ENCODE measurements at regions not wholly inside any gene's neighbourhood (a gene's known extent, or its start where the extent isn't known, plus 50 kb on each side); places are given as distances from the start of the nearest gene placed in this dataset.

DNA sequence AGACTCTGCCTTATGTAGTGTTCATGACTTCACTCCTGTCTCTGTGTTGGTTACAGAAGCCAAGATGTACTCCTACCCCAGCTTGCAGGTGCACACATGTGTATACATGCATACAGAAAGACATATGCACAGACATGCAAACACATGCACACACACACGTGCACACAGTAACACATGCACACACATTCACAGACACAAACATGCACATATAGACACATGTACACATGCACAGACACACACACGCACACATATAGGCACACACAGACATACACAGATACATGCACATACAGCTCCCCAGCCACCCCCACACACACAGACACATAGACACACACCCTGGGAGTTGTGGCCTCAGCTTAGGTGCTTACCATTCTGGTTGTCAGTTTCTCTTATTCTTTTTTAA lies 362.6 kb upstream of the C1orf174 start:
- ATAC-seq (no peak), DNase-seq (no peak)
- Mint-ChIP-seq H3K9me3 (peaks cover 14 to 26% of the 10 kb centered on the region in 2 donors), H3K4me1 (no peaks in the 10 kb centered on the region), H3K4me3 (no peak overlapping the region), H3K27me3 (peaks cover 24% of the 10 kb centered on the region), H3K27ac (no peak overlapping the region)

DNA sequence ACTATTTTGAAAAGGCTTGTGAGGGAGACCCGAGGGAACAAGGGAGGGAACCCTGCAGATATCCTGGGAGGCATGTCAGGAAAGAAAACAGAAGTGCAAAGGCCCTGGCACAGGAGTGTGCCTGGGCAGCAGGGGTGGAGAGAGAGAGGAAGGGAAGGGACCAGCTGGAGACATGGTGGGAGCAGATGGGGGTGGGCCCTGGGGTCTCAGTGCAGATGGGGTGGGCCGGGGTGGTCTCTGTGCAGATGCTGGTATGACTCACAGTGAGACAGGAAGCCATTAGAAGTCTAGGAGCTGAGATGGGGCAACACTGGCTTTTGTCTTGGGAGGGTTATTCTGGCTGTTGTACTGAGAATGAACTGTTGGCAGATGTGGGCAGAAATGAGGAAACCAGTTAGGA lies 363.6 kb upstream of the C1orf174 start:
- Mint-ChIP-seq H3K27ac (no peak overlapping the region), H3K4me1 (no peaks in the 10 kb centered on the region), H3K4me3 (no peak overlapping the region), H3K27me3 (peaks cover 24% of the 10 kb centered on the region), H3K9me3 (peaks cover 8 to 16% of the 10 kb centered on the region in 2 donors)
- ATAC-seq (no peak), DNase-seq (no peak)

GRCh38 chr1:4265836-4266235 lies 365.8 kb upstream of the C1orf174 start:
- ATAC-seq (no peak), DNase-seq (no peak)
- Mint-ChIP-seq H3K4me3 (no peak overlapping the region), H3K27me3 (peaks cover 30% of the 10 kb centered on the region), H3K9me3 (peaks cover 2 to 4% of the 10 kb centered on the region in 2 donors), H3K27ac (no peak overlapping the region), H3K4me1 (no peaks in the 10 kb centered on the region)

DNA sequence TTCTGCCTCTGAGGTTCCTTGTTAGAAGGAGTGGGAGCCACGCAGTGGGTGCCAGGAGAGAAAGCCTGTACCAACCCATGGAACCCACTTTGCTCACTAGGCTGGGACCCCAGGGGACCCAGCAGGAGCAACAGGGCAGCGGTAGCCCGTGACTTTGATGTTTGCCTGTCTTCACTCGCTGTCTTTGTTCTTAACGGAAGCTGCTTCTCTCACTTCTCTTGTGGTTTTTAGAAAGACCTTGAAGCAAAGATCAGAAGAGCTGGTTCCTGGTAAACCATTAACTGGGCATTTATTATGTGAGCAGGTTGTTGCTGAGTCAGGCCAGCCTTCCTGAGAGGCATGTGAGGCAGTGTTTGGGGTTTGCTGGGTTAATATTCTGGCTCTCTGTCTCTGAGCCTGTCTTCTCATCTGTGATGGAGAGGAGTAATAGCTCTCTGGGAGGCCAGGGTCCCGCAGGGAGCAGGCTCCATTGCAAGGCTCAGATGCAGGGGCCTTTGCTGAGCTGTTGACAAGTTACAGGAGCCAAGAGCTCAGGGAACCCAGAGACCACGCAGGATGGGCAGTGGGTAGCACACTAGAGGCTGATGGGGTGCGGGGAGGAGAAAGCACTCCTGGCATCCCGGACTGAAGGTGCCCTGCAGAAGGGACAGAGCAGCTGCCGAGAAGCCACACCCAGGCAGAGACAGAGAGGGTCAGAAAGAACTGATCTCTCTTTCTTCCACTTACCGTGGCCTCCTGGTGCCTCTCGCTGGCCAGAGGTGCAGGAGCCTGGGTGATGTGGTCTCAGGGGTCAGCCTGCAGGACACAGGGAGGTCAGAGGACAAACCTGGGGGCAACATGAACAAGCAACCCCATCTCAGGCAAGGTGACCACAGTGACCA lies 367.5 kb upstream of the C1orf174 start:
- DNase-seq (no peak), ATAC-seq (peak; percentile 52)
- H3K27ac Mint-ChIP-seq: no peak overlapping the region
- peaks cover 40% of the 10 kb centered on the region for H3K27me3 Mint-ChIP-seq
- H3K4me3 Mint-ChIP-seq: no peak overlapping the region
- H3K4me1 Mint-ChIP-seq: no peaks in the 10 kb centered on the region
- no peaks in the 10 kb centered on the region for H3K9me3 Mint-ChIP-seq

DNA sequence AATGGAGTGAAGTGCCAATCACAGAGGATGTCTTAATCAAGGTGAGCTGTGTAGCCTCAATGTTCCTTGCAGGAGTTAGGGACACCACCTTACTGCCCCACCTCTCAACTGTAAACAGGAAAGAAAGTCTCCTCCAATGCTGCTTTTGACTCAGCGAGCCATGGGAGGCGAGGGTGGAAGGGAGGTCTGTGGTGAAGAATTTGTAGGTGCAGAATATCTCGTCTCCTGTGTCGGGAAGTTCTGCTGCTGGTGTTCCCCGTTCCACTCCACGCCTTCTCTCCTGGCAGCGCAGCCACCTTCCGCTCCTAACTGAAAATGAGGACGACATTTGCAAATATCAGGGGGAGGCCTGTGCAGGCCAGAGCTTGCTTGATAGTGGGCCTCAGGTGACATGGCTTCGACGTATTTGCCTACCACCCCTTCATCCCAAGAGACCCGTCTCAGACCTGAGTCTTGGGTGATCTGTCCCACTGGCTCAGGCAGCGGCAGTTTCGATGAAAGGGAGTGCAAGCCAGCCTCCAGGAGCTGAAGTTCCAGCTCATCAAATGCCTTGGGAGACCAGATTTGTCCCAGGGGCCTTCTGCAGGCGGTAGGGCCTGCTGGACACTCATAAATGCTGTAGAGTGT lies 368.3 kb upstream of the C1orf174 start:
- DNase-seq (no peak), ATAC-seq (no peak)
- Mint-ChIP-seq H3K27me3 (peaks cover 33% of the 10 kb centered on the region), H3K27ac (no peak overlapping the region), H3K9me3 (no peaks in the 10 kb centered on the region), H3K4me1 (no peaks in the 10 kb centered on the region), H3K4me3 (no peak overlapping the region)

DNA sequence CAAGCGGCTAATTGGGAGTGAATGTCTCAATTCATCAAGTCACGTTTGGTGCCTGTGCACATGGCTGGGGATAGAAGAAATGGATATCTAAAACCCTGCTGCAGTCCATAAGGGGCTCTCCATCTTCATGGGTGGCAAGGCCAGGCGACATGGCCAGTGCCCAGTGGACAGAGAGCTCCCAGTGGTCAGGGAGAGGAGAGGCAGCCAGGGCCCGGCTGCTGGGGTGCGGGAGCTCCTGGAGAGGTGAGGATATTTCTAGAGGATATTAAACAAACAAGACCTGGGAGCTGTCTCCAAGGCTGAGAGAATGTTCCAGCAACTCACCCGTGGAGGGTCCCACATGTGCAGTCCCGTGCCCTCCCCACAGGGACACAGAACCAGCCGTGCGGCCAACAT lies 368.8 kb upstream of the C1orf174 start:
- Mint-ChIP-seq H3K27me3 (peaks cover 28% of the 10 kb centered on the region), H3K4me3 (no peak overlapping the region), H3K27ac (no peak overlapping the region), H3K4me1 (no peaks in the 10 kb centered on the region), H3K9me3 (no peaks in the 10 kb centered on the region)
- ATAC-seq (no peak), DNase-seq (no peak)

DNA sequence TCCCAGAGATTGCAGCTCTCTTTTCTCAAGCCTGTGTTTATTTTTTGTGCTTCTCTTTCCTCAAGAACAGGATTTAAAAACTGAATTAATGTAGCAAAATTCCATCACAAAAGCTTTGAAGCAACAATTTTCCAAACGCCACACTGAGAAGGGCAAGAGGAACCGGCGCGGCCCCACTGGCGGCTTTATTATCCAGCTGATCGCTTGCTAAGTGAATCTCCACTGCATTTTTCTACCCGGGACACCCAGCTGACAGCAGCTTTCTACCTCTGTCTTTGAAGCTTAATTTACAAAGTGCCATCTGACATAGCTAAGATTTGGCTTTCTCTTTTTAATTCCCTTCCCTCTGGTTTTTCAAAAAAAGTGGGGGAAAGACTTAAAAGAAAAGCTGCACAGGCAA lies 369.3 kb upstream of the C1orf174 start:
- Mint-ChIP-seq H3K4me3 (no peak overlapping the region), H3K9me3 (no peaks in the 10 kb centered on the region), H3K27me3 (peaks cover 24% of the 10 kb centered on the region), H3K4me1 (no peaks in the 10 kb centered on the region), H3K27ac (no peak overlapping the region)
- ATAC-seq (no peak), DNase-seq (no peak)

DNA sequence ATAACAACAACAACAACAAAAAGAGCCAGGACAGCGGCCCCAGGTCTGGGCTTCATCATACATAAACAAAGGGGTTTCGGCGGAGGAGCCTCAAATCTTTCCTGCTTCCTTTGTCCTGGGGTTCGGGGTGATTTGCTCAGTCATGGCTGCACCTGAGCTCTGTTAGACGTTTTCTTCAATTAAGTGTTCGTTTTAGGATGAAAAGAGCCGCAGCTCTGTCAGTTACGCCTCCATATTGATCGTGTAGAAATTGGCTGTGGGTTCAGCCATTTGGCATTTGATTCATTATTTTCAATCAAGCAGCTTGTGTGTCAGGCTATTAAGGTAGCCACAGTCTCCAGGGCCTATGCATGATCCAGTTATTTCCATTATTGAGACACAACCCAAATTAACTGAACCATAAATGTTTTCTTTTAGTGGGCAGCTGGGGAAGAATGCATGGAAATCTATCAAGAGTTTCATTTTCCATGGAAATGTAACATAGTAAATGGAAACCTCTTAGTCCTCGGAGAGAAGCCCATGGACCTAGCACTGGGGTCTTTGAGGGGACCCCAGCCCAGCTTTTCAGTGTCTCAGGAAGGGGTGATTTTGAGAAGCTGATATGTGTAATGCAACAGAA lies 370.0 kb upstream of the C1orf174 start:
- no peak overlapping the region for H3K4me3 Mint-ChIP-seq
- no peaks in the 10 kb centered on the region for H3K9me3 Mint-ChIP-seq
- no peak overlapping the region for H3K27ac Mint-ChIP-seq
- DNase-seq (no peak), ATAC-seq (no peak)
- peaks cover 30% of the 10 kb centered on the region for H3K27me3 Mint-ChIP-seq
- H3K4me1 Mint-ChIP-seq: no peaks in the 10 kb centered on the region

GRCh38 chr1:4270651-4271337 lies 370.7 kb upstream of the C1orf174 start:
- peaks cover 0 to 3% of the 10 kb centered on the region in 2 donors for H3K9me3 Mint-ChIP-seq
- no peak for DNase-seq
- H3K4me3 Mint-ChIP-seq: no peak overlapping the region
- peaks cover 37% of the 10 kb centered on the region for H3K27me3 Mint-ChIP-seq
- no peak for ATAC-seq
- H3K4me1 Mint-ChIP-seq: no peaks in the 10 kb centered on the region
- no peak overlapping the region for H3K27ac Mint-ChIP-seq

GRCh38 chr1:4271338-4271998 lies 371.4 kb upstream of the C1orf174 start:
- H3K9me3 Mint-ChIP-seq: peaks cover 0 to 8% of the 10 kb centered on the region in 2 donors
- DNase-seq (no peak), ATAC-seq (no peak)
- no peaks in the 10 kb centered on the region for H3K4me1 Mint-ChIP-seq
- H3K27ac Mint-ChIP-seq: no peak overlapping the region
- no peak overlapping the region for H3K4me3 Mint-ChIP-seq
- H3K27me3 Mint-ChIP-seq: peaks cover 44% of the 10 kb centered on the region

DNA sequence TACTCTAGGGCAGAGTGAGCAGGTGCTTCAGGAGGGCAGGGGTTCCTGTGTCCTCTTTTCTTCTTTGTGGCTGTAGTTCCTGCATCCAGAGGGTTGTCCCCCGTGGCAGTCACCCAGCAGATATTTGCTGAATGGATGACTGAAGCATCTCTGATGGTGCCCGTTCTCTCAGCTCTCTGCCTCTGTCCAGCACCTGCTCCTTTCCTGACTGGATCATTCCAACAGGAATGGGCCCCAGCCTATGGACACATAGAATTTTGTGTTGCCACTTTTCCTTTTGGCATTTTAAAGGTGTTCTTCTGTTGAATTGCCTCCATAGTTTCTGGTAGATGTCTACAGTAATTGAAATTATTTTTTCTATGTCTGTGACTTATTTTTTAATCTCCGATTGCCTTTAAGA lies 372.5 kb upstream of the C1orf174 start:
- ATAC-seq: no peak
- no peak overlapping the region for H3K4me3 Mint-ChIP-seq
- no peak overlapping the region for H3K27ac Mint-ChIP-seq
- no peaks in the 10 kb centered on the region for H3K4me1 Mint-ChIP-seq
- peaks cover 0 to 8% of the 10 kb centered on the region in 2 donors for H3K9me3 Mint-ChIP-seq
- no peak for DNase-seq
- peaks cover 46% of the 10 kb centered on the region for H3K27me3 Mint-ChIP-seq

GRCh38 chr1:4273243-4273642 lies 373.2 kb upstream of the C1orf174 start:
- Mint-ChIP-seq H3K27ac (no peak overlapping the region), H3K9me3 (peaks cover 0 to 8% of the 10 kb centered on the region in 2 donors), H3K4me1 (no peaks in the 10 kb centered on the region), H3K4me3 (no peak overlapping the region), H3K27me3 (peaks cover 46% of the 10 kb centered on the region)
- ATAC-seq: no peak
- no peak for DNase-seq

DNA sequence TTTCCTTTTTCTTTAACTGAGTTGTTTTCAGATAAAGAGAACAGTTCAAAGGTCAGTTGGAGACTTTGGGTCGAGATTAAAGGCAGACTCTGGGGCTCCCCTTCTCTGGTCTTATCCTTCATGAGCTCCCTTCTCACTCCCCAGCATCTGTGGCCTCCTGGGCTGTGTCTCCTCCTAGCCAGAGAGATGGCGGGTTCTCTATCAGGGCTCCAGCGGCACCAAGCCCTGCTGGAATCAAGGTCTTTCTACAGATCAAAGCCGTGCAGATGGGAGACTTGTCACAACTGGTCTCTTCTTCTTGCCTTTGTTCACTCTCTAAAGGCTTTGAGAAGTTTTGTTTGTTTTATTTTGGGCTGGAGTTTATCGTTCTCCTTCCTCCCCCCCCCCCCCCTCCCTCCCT lies 373.7 kb upstream of the C1orf174 start:
- Mint-ChIP-seq H3K27ac (no peak overlapping the region), H3K27me3 (peaks cover 46% of the 10 kb centered on the region), H3K4me1 (no peaks in the 10 kb centered on the region), H3K9me3 (peaks cover 0 to 8% of the 10 kb centered on the region in 2 donors), H3K4me3 (no peak overlapping the region)
- DNase-seq (no peak), ATAC-seq (no peak)

- Mint-ChIP-seq H3K9me3 (peaks cover 0 to 8% of the 10 kb centered on the region in 2 donors), H3K4me3 (no peak overlapping the region), H3K4me1 (no peaks in the 10 kb centered on the region), H3K27me3 (peaks cover 46% of the 10 kb centered on the region), H3K27ac (no peak overlapping the region)
- no peak for ATAC-seq
- DNase-seq: no peak
Observed at GRCh38 chr1:4275083-4275482, 375.0 kb upstream of the C1orf174 start.

DNA sequence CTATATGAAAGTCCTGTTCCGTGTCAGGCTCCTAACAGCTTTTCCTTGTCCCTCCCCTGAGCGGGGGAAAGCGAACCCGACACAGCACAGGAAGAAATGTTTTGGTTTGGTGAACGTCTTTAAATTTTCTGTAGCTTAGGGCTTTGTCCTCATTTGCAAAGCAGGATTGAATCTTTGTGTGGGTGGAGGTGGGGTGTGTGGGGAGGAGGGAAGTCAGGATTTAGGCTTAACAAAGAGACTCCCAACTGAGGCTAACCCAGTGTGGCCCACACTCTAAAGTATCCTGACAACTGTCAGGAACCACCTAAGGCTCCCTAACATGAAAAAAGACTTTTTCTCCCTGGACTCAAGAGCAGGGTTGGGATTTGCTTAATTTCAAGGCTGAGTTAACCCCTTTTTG lies 376.2 kb upstream of the C1orf174 start:
- H3K27ac Mint-ChIP-seq: no peak overlapping the region
- H3K9me3 Mint-ChIP-seq: peaks cover 0 to 14% of the 10 kb centered on the region in 2 donors
- DNase-seq (no peak), ATAC-seq (no peak)
- H3K4me1 Mint-ChIP-seq: no peaks in the 10 kb centered on the region
- H3K27me3 Mint-ChIP-seq: peaks cover 36% of the 10 kb centered on the region
- no peak overlapping the region for H3K4me3 Mint-ChIP-seq
